ENCODE measurements at regions not wholly inside any gene's neighbourhood (a gene's known extent, or its start where the extent isn't known, plus 50 kb on each side); places are given as distances from the start of the nearest gene placed in this dataset.
"Not testable (repeated sequence)": the region's sequence is repeated elsewhere in the genome, so short reads cannot be mapped to it uniquely, and the experiment has no call there.

GRCh38 chr21:31456201-31456600, 112.1 kb upstream of the TIAM1 start:
- no peak for DNase-seq (ENCODE audit: low read depth, low spot score)

GRCh38 chr21:31455506-31455905, 111.4 kb upstream of the TIAM1 start:
- DNase-seq (ENCODE audit: low read depth, low spot score), result no peak

- no peak for DNase-seq (ENCODE audit: low read depth, low spot score)
Observed at GRCh38 chr21:31450980-31451379, 106.9 kb upstream of the TIAM1 start.

- no peak for DNase-seq (ENCODE audit: low read depth, low spot score)
Observed at GRCh38 chr21:31449921-31450535, 106.0 kb upstream of the TIAM1 start.

- no peak for DNase-seq (ENCODE audit: low read depth, low spot score)
Observed at GRCh38 chr21:31448496-31448895, 104.4 kb upstream of the TIAM1 start.

- peak; percentile 31 for DNase-seq (ENCODE audit: low read depth, low spot score)
Observed at GRCh38 chr21:31447505-31447904, 103.4 kb upstream of the TIAM1 start.

GRCh38 chr21:31446226-31446855, 102.3 kb upstream of the TIAM1 start:
- DNase-seq (ENCODE audit: low read depth, low spot score), result no peak

GRCh38 chr21:31445137-31445536, 101.1 kb upstream of the TIAM1 start:
- no peak for DNase-seq (ENCODE audit: low read depth, low spot score)

- no peak for DNase-seq (ENCODE audit: low read depth, low spot score)
Observed at GRCh38 chr21:31443736-31444521, 99.9 kb upstream of the TIAM1 start.

GRCh38 chr21:31442339-31442738, 98.3 kb upstream of the TIAM1 start:
- DNase-seq (ENCODE audit: low read depth, low spot score), result no peak

- DNase-seq (ENCODE audit: low read depth, low spot score), result no peak
Observed at GRCh38 chr21:31429506-31429905, 85.4 kb upstream of the TIAM1 start.

- DNase-seq (ENCODE audit: low read depth, low spot score), result peak; percentile 91
Observed at GRCh38 chr21:31426235-31426797, 82.3 kb upstream of the TIAM1 start.

GRCh38 chr21:31425138-31425537, 81.1 kb upstream of the TIAM1 start:
- DNase-seq (ENCODE audit: low read depth, low spot score), result peak; percentile 55

GRCh38 chr21:31424058-31424457, 80.0 kb upstream of the TIAM1 start:
- DNase-seq (ENCODE audit: low read depth, low spot score), result no peak

- no peak for DNase-seq (ENCODE audit: low read depth, low spot score)
Observed at GRCh38 chr21:31420988-31421387, 76.9 kb upstream of the TIAM1 start.

- DNase-seq (ENCODE audit: low read depth, low spot score), result no peak
Observed at GRCh38 chr21:31420354-31420753, 76.3 kb upstream of the TIAM1 start.

- no peak for DNase-seq (ENCODE audit: low read depth, low spot score)
Observed at GRCh38 chr21:31418377-31419001, 74.4 kb upstream of the TIAM1 start.

- not testable (repeated sequence) for DNase-seq (ENCODE audit: low read depth, low spot score)
Observed at GRCh38 chr21:31417214-31417613, 73.2 kb upstream of the TIAM1 start.

GRCh38 chr21:31416465-31416864, 72.4 kb upstream of the TIAM1 start:
- DNase-seq (ENCODE audit: low read depth, low spot score), result peak; percentile 36

GRCh38 chr21:31414263-31415000, 70.4 kb upstream of the TIAM1 start:
- DNase-seq (ENCODE audit: low read depth, low spot score), result no peak

- no peak for DNase-seq (ENCODE audit: low read depth, low spot score)
Observed at GRCh38 chr21:31413698-31414097, 69.6 kb upstream of the TIAM1 start.

All from astrocyte of the hippocampus (primary cell).